ENCODE measurements at regions not wholly inside any gene's neighbourhood (a gene's known extent, or its start where the extent isn't known, plus 50 kb on each side); places are given as distances from the start of the nearest gene placed in this dataset.

DNA sequence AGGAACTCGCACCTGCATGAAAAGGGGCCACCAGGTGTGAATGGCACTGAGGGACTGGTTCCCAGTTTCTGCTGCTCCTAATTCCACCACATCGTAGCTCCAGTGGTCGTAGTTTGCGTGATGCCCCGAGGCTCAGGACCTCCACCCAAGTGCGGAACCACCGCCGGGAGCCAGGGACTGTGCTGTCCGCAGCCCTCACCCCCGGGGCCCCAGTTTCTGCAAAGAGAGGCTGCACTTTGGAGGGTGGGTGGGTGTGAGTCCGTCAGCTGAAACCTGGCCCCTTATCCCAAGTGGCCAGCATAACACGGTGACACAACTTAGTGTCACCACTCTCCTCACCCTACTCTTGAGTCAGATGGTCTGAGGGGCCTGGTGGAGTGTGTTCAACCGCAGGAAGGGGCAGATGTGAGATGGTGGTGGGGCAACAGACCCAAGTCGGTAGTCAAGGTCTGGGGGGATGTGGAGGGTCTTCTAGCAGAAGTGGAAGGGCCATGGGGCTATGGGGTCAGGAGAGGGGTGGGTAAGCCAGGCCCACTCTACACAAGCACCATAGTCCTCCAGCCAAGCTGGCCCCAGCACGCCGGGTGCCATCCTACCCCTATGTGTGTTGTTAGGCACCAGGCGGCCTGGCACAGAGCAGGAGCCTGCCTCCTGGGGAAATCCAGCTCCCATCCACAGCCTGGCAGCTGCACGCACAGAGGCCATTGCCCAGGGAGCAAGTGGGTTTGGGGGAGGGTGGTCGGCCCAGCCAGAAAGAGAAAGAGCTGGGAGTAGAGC lies 1301.6 kb downstream of the UQCRFS1 start:
- TF ChIP-seq TAF1 (IDR thresholded peaks at IDR 0.05; ENCODE audit: low read depth): no peak
- no peak for TF ChIP-seq REST (IDR thresholded peaks at IDR 0.05; ENCODE audit: low read depth)
- TF ChIP-seq TCF12 (IDR thresholded peaks at IDR 0.05; ENCODE audit: low read depth): no peak
- no peak for TF ChIP-seq CEBPB (IDR thresholded peaks at IDR 0.05)
- TF ChIP-seq, protein P1, sequence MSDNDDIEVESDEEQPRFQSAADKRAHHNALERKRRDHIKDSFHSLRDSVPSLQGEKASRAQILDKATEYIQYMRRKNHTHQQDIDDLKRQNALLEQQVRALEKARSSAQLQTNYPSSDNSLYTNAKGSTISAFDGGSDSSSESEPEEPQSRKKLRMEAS (IDR thresholded peaks at IDR 0.05): no peak
- TF ChIP-seq RAD21 (IDR thresholded peaks at IDR 0.05; ENCODE audit: low read depth): no peak
- TF ChIP-seq CREB1 (IDR thresholded peaks at IDR 0.05; ENCODE audit: low read depth): no peak
- TF ChIP-seq EP300 (IDR thresholded peaks at IDR 0.05; ENCODE audit: borderline replicate concordance): no peak
- no peak for TF ChIP-seq EGR1 (IDR thresholded peaks at IDR 0.05)
- no peak for TF ChIP-seq YY1 (IDR thresholded peaks at IDR 0.05; ENCODE audit: low read depth)

Data from Ishikawa (cell line).